ENCODE measurements at regions not wholly inside any gene's neighbourhood (a gene's known extent, or its start where the extent isn't known, plus 50 kb on each side); places are given as distances from the start of the nearest gene placed in this dataset.
"Not testable (repeated sequence)": the region's sequence is repeated elsewhere in the genome, so short reads cannot be mapped to it uniquely, and the experiment has no call there.

DNA sequence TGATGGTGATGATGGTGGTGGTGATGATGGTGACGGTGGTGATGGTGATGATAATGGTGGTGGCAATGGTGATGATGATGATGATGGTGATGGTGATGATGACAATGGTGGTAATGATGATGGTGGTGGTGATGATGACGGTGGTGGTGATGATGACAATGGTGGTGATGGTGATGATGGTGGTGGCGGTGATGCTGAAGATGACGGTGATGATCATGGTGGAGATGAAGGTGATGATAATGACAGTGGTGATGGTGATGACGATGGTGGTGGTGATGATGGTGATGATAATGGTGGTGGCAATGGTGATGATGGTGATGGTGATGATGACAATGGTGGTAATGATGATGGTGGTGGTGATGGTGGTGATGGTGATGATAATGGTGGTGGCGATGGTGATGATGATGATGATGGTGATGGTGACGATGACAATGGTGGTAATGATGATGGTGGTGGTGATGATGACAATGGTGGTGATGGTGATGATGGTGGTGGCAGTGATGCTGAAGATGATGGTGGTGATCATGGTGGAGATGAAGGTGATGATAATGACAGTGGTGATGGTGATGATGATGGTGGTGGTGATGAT is 283.0 kb downstream of the FOXL1 start:
- WGBS = 95% methylated on average over 7 of the region's 7 CpGs
- not testable (repeated sequence) for H3K23ac ChIP-seq (ENCODE audit: low read length in 2 of 2); H2BK5ac ChIP-seq (ENCODE audit: low read depth, low read length, poor library complexity, severe bottlenecking); DNase-seq; H2BK15ac ChIP-seq (ENCODE audit: low read depth, poor library complexity, severe bottlenecking); H4K91ac ChIP-seq (ENCODE audit: low read length); H2BK120ac ChIP-seq (ENCODE audit: low read depth, low read length); H2AK5ac ChIP-seq (ENCODE audit: low read length, severe bottlenecking); H3K9me3 ChIP-seq (ENCODE audit: control insufficient read depth, low read length); H3K4me1 ChIP-seq (ENCODE audit: control insufficient read depth, insufficient read depth, low read depth, low read length); H3K27ac ChIP-seq (ENCODE audit: low read length, poor library complexity, severe bottlenecking); H3K36me3 ChIP-seq (ENCODE audit: control insufficient read depth in 1 of 2, insufficient read depth in 2 of 2, low read depth in 1 of 2, low read length in 2 of 2); H3K9ac ChIP-seq (ENCODE audit: low read length); H3K14ac ChIP-seq (ENCODE audit: low read length in 2 of 2); H4K8ac ChIP-seq (ENCODE audit: low read length); H2AFZ ChIP-seq (ENCODE audit: low read depth, low read length); H3K4me2 ChIP-seq (ENCODE audit: low read length, poor library complexity, severe bottlenecking); H3K4me3 ChIP-seq (ENCODE audit: insufficient read depth in 1 of 2, low read depth in 1 of 2, low read length in 2 of 2); H2BK12ac ChIP-seq (ENCODE audit: low read length in 2 of 2); H3K79me1 ChIP-seq (replicated peaks; ENCODE audit: low read length, poor library complexity, severe bottlenecking); H3K4ac ChIP-seq (ENCODE audit: low read depth in 1 of 2, low read length in 2 of 2); H3K18ac ChIP-seq (ENCODE audit: low read depth in 1 of 2, low read length in 2 of 2)
- H3K27me3 ChIP-seq (ENCODE audit: control insufficient read depth in 1 of 2, insufficient read depth in 1 of 2, low read length in 2 of 2) = peaks cover 0 to 78% of the 10 kb centered on the region in 2 experiments

DNA sequence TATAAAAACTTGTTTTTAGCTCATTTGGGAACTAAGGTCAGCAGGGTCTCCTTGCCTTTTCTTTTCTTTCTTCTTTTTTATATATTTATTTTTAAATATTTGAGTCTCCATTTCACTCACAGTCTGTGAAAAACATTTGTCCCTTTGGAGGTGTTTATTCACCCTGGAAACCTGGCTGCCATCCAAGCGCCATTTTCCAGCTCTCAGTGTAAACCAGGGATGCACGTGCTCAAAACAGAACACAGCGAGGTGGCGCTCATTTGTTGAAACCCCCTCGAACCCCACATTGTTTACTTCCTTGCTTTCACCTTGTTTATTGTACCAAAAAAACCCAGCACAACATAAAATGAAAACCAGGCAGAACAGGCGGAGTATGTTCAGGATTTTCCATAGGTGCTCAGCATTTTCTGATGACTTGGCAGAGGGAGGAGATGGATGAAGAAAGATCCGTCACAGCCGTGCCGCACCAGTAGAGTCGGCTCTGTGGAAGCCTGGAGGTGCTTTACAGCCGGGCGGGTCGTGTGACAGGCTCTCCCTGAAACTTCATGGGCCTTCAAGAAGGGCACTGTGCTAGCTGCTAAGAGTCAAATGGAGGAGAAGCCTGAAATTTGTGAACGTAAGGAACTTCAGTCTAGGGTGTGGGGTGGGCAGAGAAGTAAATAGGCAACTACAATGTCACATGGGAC is 284.4 kb downstream of the FOXL1 start:
- Histone ChIP-seq H2BK15ac (ENCODE audit: low read depth, poor library complexity, severe bottlenecking) (no peak overlapping the region), H3K4ac (ENCODE audit: low read depth in 1 of 2, low read length in 2 of 2) (no peak overlapping the region), H3K27me3 (ENCODE audit: control insufficient read depth in 1 of 2, insufficient read depth in 1 of 2, low read length in 2 of 2) (peaks cover 0 to 78% of the 10 kb centered on the region in 2 experiments), H3K18ac (ENCODE audit: low read depth in 1 of 2, low read length in 2 of 2) (no peak overlapping the region), H3K9me3 (ENCODE audit: control insufficient read depth, low read length) (peaks cover 4% of the 10 kb centered on the region), H3K4me2 (ENCODE audit: low read length, poor library complexity, severe bottlenecking) (no peak overlapping the region), H3K79me1 (replicated peaks; ENCODE audit: low read length, poor library complexity, severe bottlenecking) (no peaks in the 10 kb centered on the region), H2BK5ac (ENCODE audit: low read depth, low read length, poor library complexity, severe bottlenecking) (no peak overlapping the region), H3K9ac (ENCODE audit: low read length) (no peak overlapping the region), H4K91ac (ENCODE audit: low read length) (no peak overlapping the region), H3K27ac (ENCODE audit: low read length, poor library complexity, severe bottlenecking) (no peak overlapping the region), H3K4me1 (ENCODE audit: control insufficient read depth, insufficient read depth, low read depth, low read length) (peaks cover 1% of the 10 kb centered on the region), H3K23ac (ENCODE audit: low read length in 2 of 2) (no peak overlapping the region), H3K4me3 (ENCODE audit: insufficient read depth in 1 of 2, low read depth in 1 of 2, low read length in 2 of 2) (no peak overlapping the region), H3K36me3 (ENCODE audit: control insufficient read depth in 1 of 2, insufficient read depth in 2 of 2, low read depth in 1 of 2, low read length in 2 of 2) (no peaks in the 10 kb centered on the region), H2AK5ac (ENCODE audit: low read length, severe bottlenecking) (no peak overlapping the region), H3K14ac (ENCODE audit: low read length in 2 of 2) (no peak overlapping the region), H4K8ac (ENCODE audit: low read length) (no peak overlapping the region), H2BK120ac (ENCODE audit: low read depth, low read length) (no peak overlapping the region), H2BK12ac (ENCODE audit: low read length in 2 of 2) (no peak overlapping the region), H2AFZ (ENCODE audit: low read depth, low read length) (no peak overlapping the region)
- DNase-seq = no peak
- WGBS = 79% methylated on average over 14 of the region's 14 CpGs

DNA sequence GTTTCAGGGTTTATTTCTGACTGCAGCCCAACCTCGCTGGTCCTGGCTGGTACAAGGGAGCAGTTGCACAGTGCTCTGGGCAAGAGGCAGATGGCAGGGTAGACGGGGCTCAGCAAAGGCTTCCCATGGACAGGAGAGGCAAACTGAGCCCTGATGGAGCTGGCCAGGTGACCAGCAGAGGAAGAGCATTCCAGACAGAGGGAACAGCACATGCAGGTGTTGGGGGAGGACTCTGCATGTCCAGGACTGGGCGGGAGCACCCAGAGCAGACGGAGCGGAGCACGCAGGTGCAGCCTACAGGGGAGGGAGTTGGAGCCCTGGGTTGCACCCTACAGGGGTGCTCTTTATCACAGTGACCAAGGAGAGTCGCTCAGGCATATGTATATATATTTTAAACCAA is 285.3 kb downstream of the FOXL1 start:
- Histone ChIP-seq H3K27me3 (ENCODE audit: control insufficient read depth in 1 of 2, insufficient read depth in 1 of 2, low read length in 2 of 2) (peaks cover 0 to 78% of the 10 kb centered on the region in 2 experiments), H3K23ac (ENCODE audit: low read length in 2 of 2) (no peak overlapping the region), H3K4me3 (ENCODE audit: insufficient read depth in 1 of 2, low read depth in 1 of 2, low read length in 2 of 2) (no peak overlapping the region), H2AK5ac (ENCODE audit: low read length, severe bottlenecking) (no peak overlapping the region), H3K4me1 (ENCODE audit: control insufficient read depth, insufficient read depth, low read depth, low read length) (peaks cover 3% of the 10 kb centered on the region), H4K8ac (ENCODE audit: low read length) (no peak overlapping the region), H3K18ac (ENCODE audit: low read depth in 1 of 2, low read length in 2 of 2) (no peak overlapping the region), H3K79me1 (replicated peaks; ENCODE audit: low read length, poor library complexity, severe bottlenecking) (no peaks in the 10 kb centered on the region), H3K9me3 (ENCODE audit: control insufficient read depth, low read length) (peaks cover 6% of the 10 kb centered on the region), H3K4ac (ENCODE audit: low read depth in 1 of 2, low read length in 2 of 2) (no peak overlapping the region), H3K27ac (ENCODE audit: low read length, poor library complexity, severe bottlenecking) (no peak overlapping the region), H2AFZ (ENCODE audit: low read depth, low read length) (no peak overlapping the region), H4K91ac (ENCODE audit: low read length) (no peak overlapping the region), H3K9ac (ENCODE audit: low read length) (no peak overlapping the region), H2BK12ac (ENCODE audit: low read length in 2 of 2) (no peak overlapping the region), H3K14ac (ENCODE audit: low read length in 2 of 2) (no peak overlapping the region), H3K4me2 (ENCODE audit: low read length, poor library complexity, severe bottlenecking) (no peak overlapping the region), H2BK5ac (ENCODE audit: low read depth, low read length, poor library complexity, severe bottlenecking) (no peak overlapping the region), H3K36me3 (ENCODE audit: control insufficient read depth in 1 of 2, insufficient read depth in 2 of 2, low read depth in 1 of 2, low read length in 2 of 2) (no peaks in the 10 kb centered on the region), H2BK120ac (ENCODE audit: low read depth, low read length) (no peak overlapping the region), H2BK15ac (ENCODE audit: low read depth, poor library complexity, severe bottlenecking) (no peak overlapping the region)
- DNase-seq = no peak
- 78% methylated on average over 2 of the region's 7 CpGs for WGBS

DNA sequence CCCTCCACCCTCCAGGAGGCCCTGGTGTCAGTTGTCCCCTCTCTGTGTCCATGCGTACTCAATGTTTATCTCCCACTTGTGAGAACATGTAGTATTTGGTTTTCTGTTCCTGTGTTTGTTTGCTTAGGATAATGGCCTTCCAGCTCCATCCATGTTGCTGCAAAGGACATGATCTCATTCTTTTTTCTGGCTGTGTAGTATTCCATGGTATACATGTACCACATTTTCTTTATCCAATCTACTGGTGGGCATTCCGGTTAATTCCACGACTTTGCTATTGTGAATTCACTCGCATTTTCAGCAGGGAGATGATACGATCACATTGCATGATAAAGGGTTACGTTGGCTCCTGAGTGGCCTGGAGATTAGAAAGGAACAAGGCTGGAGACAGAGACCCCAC is 286.2 kb downstream of the FOXL1 start:
- no peak overlapping the region for H3K27ac ChIP-seq (ENCODE audit: low read length, poor library complexity, severe bottlenecking)
- no peak overlapping the region for H4K8ac ChIP-seq (ENCODE audit: low read length)
- no peak overlapping the region for H2AK5ac ChIP-seq (ENCODE audit: low read length, severe bottlenecking)
- no peaks in the 10 kb centered on the region for H3K36me3 ChIP-seq (ENCODE audit: control insufficient read depth in 1 of 2, insufficient read depth in 2 of 2, low read depth in 1 of 2, low read length in 2 of 2)
- no peak overlapping the region for H3K4me3 ChIP-seq (ENCODE audit: insufficient read depth in 1 of 2, low read depth in 1 of 2, low read length in 2 of 2)
- H2BK15ac ChIP-seq (ENCODE audit: low read depth, poor library complexity, severe bottlenecking) = no peak overlapping the region
- H3K9me3 ChIP-seq (ENCODE audit: control insufficient read depth, low read length) = peaks cover 9% of the 10 kb centered on the region
- H2BK12ac ChIP-seq (ENCODE audit: low read length in 2 of 2) = no peak overlapping the region
- H2BK5ac ChIP-seq (ENCODE audit: low read depth, low read length, poor library complexity, severe bottlenecking) = no peak overlapping the region
- no peak overlapping the region for H3K4ac ChIP-seq (ENCODE audit: low read depth in 1 of 2, low read length in 2 of 2)
- H3K4me2 ChIP-seq (ENCODE audit: low read length, poor library complexity, severe bottlenecking) = no peak overlapping the region
- no peak overlapping the region for H3K18ac ChIP-seq (ENCODE audit: low read depth in 1 of 2, low read length in 2 of 2)
- no peak overlapping the region for H3K23ac ChIP-seq (ENCODE audit: low read length in 2 of 2)
- no peak overlapping the region for H3K14ac ChIP-seq (ENCODE audit: low read length in 2 of 2)
- H2BK120ac ChIP-seq (ENCODE audit: low read depth, low read length) = no peak overlapping the region
- WGBS = 98% methylated on average over 5 of the region's 6 CpGs
- H3K27me3 ChIP-seq (ENCODE audit: control insufficient read depth in 1 of 2, insufficient read depth in 1 of 2, low read length in 2 of 2) = peaks cover 0 to 78% of the 10 kb centered on the region in 2 experiments
- H3K79me1 ChIP-seq (replicated peaks; ENCODE audit: low read length, poor library complexity, severe bottlenecking) = no peaks in the 10 kb centered on the region
- peaks cover 9% of the 10 kb centered on the region for H3K4me1 ChIP-seq (ENCODE audit: control insufficient read depth, insufficient read depth, low read depth, low read length)
- DNase-seq = no peak
- H2AFZ ChIP-seq (ENCODE audit: low read depth, low read length) = no peak overlapping the region
- no peak overlapping the region for H4K91ac ChIP-seq (ENCODE audit: low read length)
- no peak overlapping the region for H3K9ac ChIP-seq (ENCODE audit: low read length)

All from mesenchymal stem cell (in vitro differentiated cells and primary cell).